ENCODE measurements at regions not wholly inside any gene's neighbourhood (a gene's known extent, or its start where the extent isn't known, plus 50 kb on each side); places are given as distances from the start of the nearest gene placed in this dataset.
"Not testable (repeated sequence)": the region's sequence is repeated elsewhere in the genome, so short reads cannot be mapped to it uniquely, and the experiment has no call there.

DNA sequence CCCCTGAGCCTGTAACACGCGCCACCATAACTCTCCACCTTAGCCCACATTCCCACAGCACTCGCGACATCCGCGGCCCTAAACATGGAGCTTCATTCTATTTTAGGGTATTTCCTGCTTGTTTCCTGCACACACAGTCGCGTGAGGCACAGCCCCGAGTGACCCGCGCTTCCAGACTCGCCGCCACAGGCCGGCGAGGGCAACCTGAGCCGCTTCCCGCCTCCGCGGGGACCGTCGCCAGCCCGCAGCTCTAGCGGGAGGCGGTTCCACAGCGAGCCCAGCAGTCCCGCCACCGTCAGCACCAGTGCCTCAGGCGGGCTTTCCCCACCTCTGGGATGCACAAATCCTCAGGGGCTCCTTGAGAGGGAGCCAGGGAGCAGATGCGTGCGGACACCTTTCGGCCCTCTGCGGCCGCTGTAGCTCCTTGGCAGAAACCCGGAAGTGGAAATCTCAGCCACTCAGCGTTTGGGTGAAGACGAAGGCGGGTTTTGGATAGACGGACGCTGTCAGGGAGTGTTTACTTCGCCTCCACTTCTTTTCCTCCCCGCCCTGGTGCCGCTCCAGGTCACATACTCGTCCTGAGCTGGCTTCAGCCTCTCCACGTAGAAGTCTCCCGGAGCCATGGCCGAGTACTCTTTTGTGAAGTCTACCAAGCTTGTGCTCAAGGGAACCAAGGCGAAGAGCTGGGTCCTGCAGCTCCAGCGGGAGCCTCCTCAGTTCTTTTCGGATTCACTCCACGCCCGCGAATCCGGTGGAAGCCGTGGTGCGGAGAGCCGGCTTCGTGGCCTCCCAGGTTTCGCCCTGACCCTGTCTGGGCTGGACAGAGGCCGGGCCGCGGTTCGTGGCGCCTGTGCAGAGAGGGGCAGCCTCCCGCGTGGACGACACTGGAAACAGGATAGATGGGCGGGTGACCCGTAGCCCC is 2177.4 kb upstream of the DEFB115 start:
- Histone ChIP-seq H3K79me2 (ENCODE audit: insufficient read depth, low read depth) (no peaks in the 10 kb centered on the region), H3K4me3 (IDR thresholded peaks at IDR 0.05; ENCODE audit: insufficient read depth, low read depth, low read length) (no peak overlapping the region), H3K9ac (no peak overlapping the region), H3K4me1 (ENCODE audit: low read depth, poor library complexity, severe bottlenecking) (no peaks in the 10 kb centered on the region), H3K36me3 (ENCODE audit: insufficient read depth) (no peaks in the 10 kb centered on the region), H2AFZ (ENCODE audit: low read depth) (no peak overlapping the region), H3K27ac (no peak overlapping the region), H4K20me1 (ENCODE audit: insufficient read depth) (no peaks in the 10 kb centered on the region), H3K4me2 (no peak overlapping the region), H3K27me3 (ENCODE audit: insufficient read depth, low read depth) (no peaks in the 10 kb centered on the region)
- TF ChIP-seq, protein P1, sequence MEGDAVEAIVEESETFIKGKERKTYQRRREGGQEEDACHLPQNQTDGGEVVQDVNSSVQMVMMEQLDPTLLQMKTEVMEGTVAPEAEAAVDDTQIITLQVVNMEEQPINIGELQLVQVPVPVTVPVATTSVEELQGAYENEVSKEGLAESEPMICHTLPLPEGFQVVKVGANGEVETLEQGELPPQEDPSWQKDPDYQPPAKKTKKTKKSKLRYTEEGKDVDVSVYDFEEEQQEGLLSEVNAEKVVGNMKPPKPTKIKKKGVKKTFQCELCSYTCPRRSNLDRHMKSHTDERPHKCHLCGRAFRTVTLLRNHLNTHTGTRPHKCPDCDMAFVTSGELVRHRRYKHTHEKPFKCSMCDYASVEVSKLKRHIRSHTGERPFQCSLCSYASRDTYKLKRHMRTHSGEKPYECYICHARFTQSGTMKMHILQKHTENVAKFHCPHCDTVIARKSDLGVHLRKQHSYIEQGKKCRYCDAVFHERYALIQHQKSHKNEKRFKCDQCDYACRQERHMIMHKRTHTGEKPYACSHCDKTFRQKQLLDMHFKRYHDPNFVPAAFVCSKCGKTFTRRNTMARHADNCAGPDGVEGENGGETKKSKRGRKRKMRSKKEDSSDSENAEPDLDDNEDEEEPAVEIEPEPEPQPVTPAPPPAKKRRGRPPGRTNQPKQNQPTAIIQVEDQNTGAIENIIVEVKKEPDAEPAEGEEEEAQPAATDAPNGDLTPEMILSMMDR (conservative IDR thresholded peaks at IDR 0.05; ENCODE audit: low read depth, low read length), result no peak

DNA sequence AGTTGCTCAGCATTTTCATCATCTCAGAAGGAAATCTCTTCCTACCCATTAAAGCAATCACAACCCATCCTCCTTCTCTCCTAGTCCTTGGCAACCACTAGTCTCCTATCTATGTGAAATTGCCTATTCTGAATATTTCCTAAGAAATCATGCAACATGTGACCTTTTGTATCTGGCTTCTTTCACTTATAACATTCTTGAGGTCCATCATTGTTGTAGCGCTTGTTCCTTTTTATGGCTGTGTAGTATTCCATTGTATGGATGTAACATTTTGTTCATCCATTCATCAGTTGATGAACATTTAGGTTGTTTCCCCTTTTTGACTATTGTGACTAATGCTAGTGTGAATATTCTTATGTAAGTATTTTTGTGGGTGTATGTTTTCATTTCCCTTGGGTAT is 2175.8 kb upstream of the DEFB115 start:
- not testable (repeated sequence) for H3K79me2 ChIP-seq (ENCODE audit: insufficient read depth, low read depth); H3K27ac ChIP-seq; H4K20me1 ChIP-seq (ENCODE audit: insufficient read depth); H3K4me3 ChIP-seq (IDR thresholded peaks at IDR 0.05; ENCODE audit: insufficient read depth, low read depth, low read length); H3K4me2 ChIP-seq; H3K4me1 ChIP-seq (ENCODE audit: low read depth, poor library complexity, severe bottlenecking); H2AFZ ChIP-seq (ENCODE audit: low read depth); H3K9ac ChIP-seq; H3K27me3 ChIP-seq (ENCODE audit: insufficient read depth, low read depth); H3K36me3 ChIP-seq (ENCODE audit: insufficient read depth)

DNA sequence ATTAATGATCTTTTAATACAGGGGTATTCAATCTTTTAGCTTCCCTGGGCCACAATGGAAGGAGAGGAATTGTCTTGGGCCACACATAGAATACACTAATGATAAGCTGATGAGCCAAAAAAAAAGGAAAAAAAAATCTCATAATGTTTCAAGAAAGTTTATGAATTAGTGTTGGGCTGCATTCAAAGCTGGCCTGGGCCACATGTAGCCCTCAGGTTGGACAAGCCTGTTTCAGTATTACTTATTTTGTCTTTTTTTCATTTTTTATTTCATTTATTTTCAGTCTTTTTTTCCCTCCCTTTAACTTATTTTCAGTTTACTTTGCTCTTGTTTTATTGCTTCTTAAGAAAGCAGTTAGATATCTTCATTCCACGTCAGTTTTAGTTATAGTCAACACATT is 2171.8 kb upstream of the DEFB115 start:
- no peaks in the 10 kb centered on the region for H3K4me1 ChIP-seq (ENCODE audit: low read depth, poor library complexity, severe bottlenecking)
- no peak overlapping the region for H3K4me3 ChIP-seq (IDR thresholded peaks at IDR 0.05; ENCODE audit: insufficient read depth, low read depth, low read length)
- H3K9ac ChIP-seq, result no peak overlapping the region
- no peak overlapping the region for H3K4me2 ChIP-seq
- no peak overlapping the region for H2AFZ ChIP-seq (ENCODE audit: low read depth)
- H4K20me1 ChIP-seq (ENCODE audit: insufficient read depth), result no peaks in the 10 kb centered on the region
- H3K27ac ChIP-seq, result no peak overlapping the region
- no peaks in the 10 kb centered on the region for H3K27me3 ChIP-seq (ENCODE audit: insufficient read depth, low read depth)
- no peaks in the 10 kb centered on the region for H3K79me2 ChIP-seq (ENCODE audit: insufficient read depth, low read depth)
- H3K36me3 ChIP-seq (ENCODE audit: insufficient read depth), result no peaks in the 10 kb centered on the region
- TF ChIP-seq, protein P1 (conservative IDR thresholded peaks at IDR 0.05; ENCODE audit: low read depth, low read length), result no peak

DNA sequence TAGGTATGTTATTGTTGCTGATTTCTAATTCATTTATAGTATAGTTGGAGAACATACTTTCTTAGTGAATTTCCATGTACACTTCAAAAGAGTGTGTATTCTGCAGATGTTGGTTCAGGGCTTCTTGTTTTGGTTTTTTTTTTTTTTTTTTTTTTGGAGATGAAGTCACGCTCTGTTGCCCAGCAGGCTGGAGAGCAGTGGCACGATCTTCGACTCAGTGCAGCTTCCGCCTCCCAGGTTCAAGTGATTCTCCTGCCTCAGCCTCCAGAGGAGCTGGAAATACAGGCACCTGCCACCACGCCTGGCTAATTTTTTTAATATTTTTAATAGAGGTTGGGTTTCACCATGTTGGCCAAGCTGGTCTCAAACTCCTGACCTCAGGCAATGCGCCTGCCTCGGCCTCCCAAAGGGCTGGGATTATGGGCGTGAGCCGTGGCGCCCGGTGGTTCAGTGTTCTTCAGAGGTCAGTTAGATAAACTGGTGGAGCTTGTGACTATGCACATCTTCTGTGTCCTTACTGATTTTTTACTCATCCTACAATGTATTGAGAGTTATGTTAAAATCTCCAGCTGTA is 2171.2 kb upstream of the DEFB115 start:
- not testable (repeated sequence) for H3K4me2 ChIP-seq; H3K27me3 ChIP-seq (ENCODE audit: insufficient read depth, low read depth)

DNA sequence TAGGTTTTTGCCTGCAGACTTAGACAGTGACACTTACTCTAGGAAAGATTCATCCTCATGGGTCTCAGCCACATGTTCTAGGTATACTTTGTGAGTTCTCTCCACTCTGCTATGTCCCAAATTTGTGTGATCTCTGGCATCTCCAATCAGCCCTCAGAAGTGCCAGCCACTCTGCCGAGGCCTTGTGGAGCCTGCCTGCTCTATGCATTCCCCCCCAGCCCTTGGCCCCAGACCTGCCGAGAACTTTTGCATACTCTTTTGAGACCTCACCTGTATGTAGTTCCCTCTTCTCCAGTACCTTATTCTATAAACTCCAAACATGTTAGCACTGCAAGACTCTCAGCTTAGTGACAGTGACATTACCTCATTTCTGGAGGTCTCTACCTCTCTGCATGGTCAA is 2170.5 kb upstream of the DEFB115 start:
- TF ChIP-seq, protein P1 (conservative IDR thresholded peaks at IDR 0.05; ENCODE audit: low read depth, low read length), result no peak
- no peaks in the 10 kb centered on the region for H3K36me3 ChIP-seq (ENCODE audit: insufficient read depth)

More for the DNA sequence above, 2171.2 kb upstream of the DEFB115 start:
- H3K4me3 ChIP-seq (IDR thresholded peaks at IDR 0.05; ENCODE audit: insufficient read depth, low read depth, low read length); H3K9ac ChIP-seq; H3K36me3 ChIP-seq (ENCODE audit: insufficient read depth); H3K4me1 ChIP-seq (ENCODE audit: low read depth, poor library complexity, severe bottlenecking); H3K79me2 ChIP-seq (ENCODE audit: insufficient read depth, low read depth); H3K27ac ChIP-seq; H2AFZ ChIP-seq (ENCODE audit: low read depth); H4K20me1 ChIP-seq (ENCODE audit: insufficient read depth): not testable (repeated sequence)

DNA sequence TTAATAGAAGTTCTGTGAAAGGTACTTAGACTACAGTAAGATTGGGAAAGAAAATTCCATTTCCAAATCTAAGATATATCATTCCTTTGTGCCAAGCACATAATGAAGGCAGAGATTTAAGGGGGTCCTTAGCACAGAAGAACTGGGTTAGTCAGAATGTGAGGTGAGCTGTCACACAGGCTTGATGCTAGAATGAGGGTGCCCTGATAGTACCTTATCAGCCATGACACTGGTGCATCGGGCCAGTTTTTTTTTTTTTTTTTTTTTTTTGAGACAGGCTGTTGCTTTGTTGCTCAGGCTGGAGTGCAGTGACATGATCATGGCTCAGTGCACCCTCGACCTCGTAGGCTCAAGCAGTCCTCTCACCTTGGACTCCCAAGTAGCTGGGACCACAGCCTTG is 2169.6 kb upstream of the DEFB115 start:
- not testable (repeated sequence) for H3K36me3 ChIP-seq (ENCODE audit: insufficient read depth); H3K4me3 ChIP-seq (IDR thresholded peaks at IDR 0.05; ENCODE audit: insufficient read depth, low read depth, low read length); H3K9ac ChIP-seq; H3K27me3 ChIP-seq (ENCODE audit: insufficient read depth, low read depth); H2AFZ ChIP-seq (ENCODE audit: low read depth); H3K4me2 ChIP-seq; H3K4me1 ChIP-seq (ENCODE audit: low read depth, poor library complexity, severe bottlenecking); H3K27ac ChIP-seq; H4K20me1 ChIP-seq (ENCODE audit: insufficient read depth); H3K79me2 ChIP-seq (ENCODE audit: insufficient read depth, low read depth)

More for the DNA sequence above, 2170.5 kb upstream of the DEFB115 start:
- H3K27ac ChIP-seq, result no peak overlapping the region
- H3K4me2 ChIP-seq, result no peak overlapping the region
- H3K4me3 ChIP-seq (IDR thresholded peaks at IDR 0.05; ENCODE audit: insufficient read depth, low read depth, low read length), result no peak overlapping the region
- H4K20me1 ChIP-seq (ENCODE audit: insufficient read depth), result no peaks in the 10 kb centered on the region
- no peak overlapping the region for H3K9ac ChIP-seq
- H3K4me1 ChIP-seq (ENCODE audit: low read depth, poor library complexity, severe bottlenecking), result no peaks in the 10 kb centered on the region
- H3K27me3 ChIP-seq (ENCODE audit: insufficient read depth, low read depth), result no peaks in the 10 kb centered on the region
- no peak overlapping the region for H2AFZ ChIP-seq (ENCODE audit: low read depth)
- no peaks in the 10 kb centered on the region for H3K79me2 ChIP-seq (ENCODE audit: insufficient read depth, low read depth)

DNA sequence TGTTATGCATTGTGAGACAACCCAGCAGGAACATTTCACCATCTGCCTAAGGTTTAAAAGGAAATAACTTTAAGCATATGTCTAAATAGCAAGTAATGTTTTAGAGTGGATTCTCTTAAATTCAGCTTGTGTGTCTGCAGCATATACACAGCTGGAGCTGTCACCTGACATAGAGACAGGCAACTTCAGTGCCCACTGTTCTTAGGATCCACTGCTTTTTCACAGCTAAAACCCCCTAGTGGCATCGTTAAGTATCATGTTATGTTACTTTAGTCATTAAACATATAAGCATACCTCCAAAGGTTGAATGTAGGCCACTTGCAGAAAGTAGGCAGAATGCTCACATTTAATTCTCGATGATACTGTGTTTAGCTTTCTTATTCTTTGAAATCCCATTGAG is 2169.0 kb upstream of the DEFB115 start:
- H3K4me1 ChIP-seq (ENCODE audit: low read depth, poor library complexity, severe bottlenecking); H3K36me3 ChIP-seq (ENCODE audit: insufficient read depth); H3K27me3 ChIP-seq (ENCODE audit: insufficient read depth, low read depth); H3K4me3 ChIP-seq (IDR thresholded peaks at IDR 0.05; ENCODE audit: insufficient read depth, low read depth, low read length); H3K79me2 ChIP-seq (ENCODE audit: insufficient read depth, low read depth); H4K20me1 ChIP-seq (ENCODE audit: insufficient read depth); H2AFZ ChIP-seq (ENCODE audit: low read depth); H3K4me2 ChIP-seq; H3K9ac ChIP-seq; H3K27ac ChIP-seq: not testable (repeated sequence)

DNA sequence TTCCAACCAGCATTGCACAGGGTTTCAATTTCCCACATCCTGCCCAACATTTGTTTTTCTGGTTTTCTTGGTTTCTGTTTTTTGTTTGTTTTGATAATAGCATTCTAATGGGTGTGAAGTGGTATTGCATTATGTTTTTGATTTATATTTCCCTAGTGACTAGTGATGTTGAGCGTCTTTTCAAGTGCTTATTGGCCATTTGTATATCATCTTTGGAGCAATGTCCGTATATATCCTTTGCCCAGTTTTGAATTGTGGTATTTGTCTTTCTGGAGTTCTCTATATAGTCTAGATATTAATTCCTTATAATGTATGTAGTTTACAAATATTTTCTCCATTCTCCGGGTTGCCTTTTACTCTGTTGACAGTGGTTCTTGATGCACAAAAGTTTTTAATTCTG is 2168.1 kb upstream of the DEFB115 start:
- H3K27me3 ChIP-seq (ENCODE audit: insufficient read depth, low read depth); H3K4me3 ChIP-seq (IDR thresholded peaks at IDR 0.05; ENCODE audit: insufficient read depth, low read depth, low read length); H2AFZ ChIP-seq (ENCODE audit: low read depth); H3K4me2 ChIP-seq; H3K27ac ChIP-seq; H3K9ac ChIP-seq; H3K79me2 ChIP-seq (ENCODE audit: insufficient read depth, low read depth); H3K36me3 ChIP-seq (ENCODE audit: insufficient read depth); H4K20me1 ChIP-seq (ENCODE audit: insufficient read depth); H3K4me1 ChIP-seq (ENCODE audit: low read depth, poor library complexity, severe bottlenecking): not testable (repeated sequence)

Measured in KMS-11 (cell line).